ENCODE measurements at regions not wholly inside any gene's neighbourhood (a gene's known extent, or its start where the extent isn't known, plus 50 kb on each side); places are given as distances from the start of the nearest gene placed in this dataset.

- no peak overlapping the region for H3K27ac ChIP-seq (ENCODE audit: extremely low read length, insufficient read depth, low read length)
- POLR2A ChIA-PET = no interaction called here
- intact Hi-C loops (cut with micrococcal nuclease; ENCODE audit: unreplicated experiment) = no loop called here
Observed at GRCh38 chr5:75931175-75931574, 152.0 kb upstream of the SV2C start.

DNA sequence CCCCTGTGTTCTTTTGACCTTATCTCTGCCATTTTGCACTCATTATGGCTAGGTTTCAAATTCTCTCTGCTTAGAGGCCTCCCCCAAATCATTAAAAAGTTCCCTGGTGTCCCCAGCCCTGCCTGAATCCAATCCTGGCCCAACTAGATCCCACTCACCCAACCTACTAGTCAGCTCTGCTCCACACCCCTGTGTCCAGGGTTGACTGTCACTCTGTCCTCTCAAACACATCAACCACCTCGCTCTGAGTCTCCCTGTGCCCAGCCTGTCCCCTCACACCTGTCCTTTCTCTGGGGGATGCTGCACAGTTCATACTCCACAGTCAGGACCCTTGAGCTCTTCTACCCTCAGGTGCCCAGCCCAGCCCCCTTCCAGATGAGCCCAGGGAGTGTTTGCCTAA is 154.2 kb upstream of the SV2C start:
- Histone ChIP-seq H3K79me2 (ENCODE audit: insufficient read depth, low read length) (no peaks in the 10 kb centered on the region), H3K4me2 (ENCODE audit: low read depth, low read length) (no peak overlapping the region), H3K4me3 (replicated peaks in 1 of 3; ENCODE audit: insufficient read depth in 1 of 3, low read depth in 2 of 3, low read length in 3 of 3) (no peak overlapping the region), H3K27ac (ENCODE audit: extremely low read length, insufficient read depth, low read length) (no peak overlapping the region), H3K4me1 (ENCODE audit: insufficient read depth, low read length) (no peaks in the 10 kb centered on the region), H4K20me1 (ENCODE audit: insufficient read depth, low read length) (no peaks in the 10 kb centered on the region), H3K9ac (ENCODE audit: insufficient read depth, low read depth, low read length) (no peak overlapping the region), H3K36me3 (replicated peaks in 1 of 2; ENCODE audit: control insufficient read depth in 1 of 2, insufficient read depth in 2 of 2, low read length in 2 of 2) (no peaks in the 10 kb centered on the region), H2AFZ (ENCODE audit: low read length) (no peak overlapping the region), H3K9me3 (ENCODE audit: low read length) (no peaks in the 10 kb centered on the region), H3K27me3 (ENCODE audit: control insufficient read depth in 1 of 2, insufficient read depth in 2 of 2, low read length in 2 of 2) (0 out of 5 replicates have a peak, but pooled peaks cover 0 to 7% of the 10 kb centered on the region in 2 experiments)
- no peak for DNase-seq (ENCODE audit: low spot score)
- 0% methylated on average over 1 of the region's 1 CpG for WGBS (ENCODE audit: low lambda C conversion rate)
- TF ChIP-seq, protein P1, sequence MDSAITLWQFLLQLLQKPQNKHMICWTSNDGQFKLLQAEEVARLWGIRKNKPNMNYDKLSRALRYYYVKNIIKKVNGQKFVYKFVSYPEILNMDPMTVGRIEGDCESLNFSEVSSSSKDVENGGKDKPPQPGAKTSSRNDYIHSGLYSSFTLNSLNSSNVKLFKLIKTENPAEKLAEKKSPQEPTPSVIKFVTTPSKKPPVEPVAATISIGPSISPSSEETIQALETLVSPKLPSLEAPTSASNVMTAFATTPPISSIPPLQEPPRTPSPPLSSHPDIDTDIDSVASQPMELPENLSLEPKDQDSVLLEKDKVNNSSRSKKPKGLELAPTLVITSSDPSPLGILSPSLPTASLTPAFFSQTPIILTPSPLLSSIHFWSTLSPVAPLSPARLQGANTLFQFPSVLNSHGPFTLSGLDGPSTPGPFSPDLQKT (CRISPR knock-in tag; IDR thresholded peaks at IDR 0.05; ENCODE audit: borderline replicate concordance) = no peak
- TF ChIP-seq ZNF367 (CRISPR knock-in tag; IDR thresholded peaks at IDR 0.05; ENCODE audit: borderline replicate concordance) (no peak), ZUFSP (CRISPR knock-in tag; IDR thresholded peaks at IDR 0.05; ENCODE audit: borderline replicate concordance) (no peak), FOXK2 (IDR thresholded peaks at IDR 0.05) (no peak), ZFP36L2 (CRISPR knock-in tag; IDR thresholded peaks at IDR 0.05) (no peak)
- intact Hi-C loops (cut with micrococcal nuclease; ENCODE audit: unreplicated experiment) (no loop called here), in situ Hi-C loops (cut with HindIII; ENCODE audit: extremely low pct_ligation_motif_present, low pct_unique_long_range_greater_than_20kb) (no loop called here)
- FAIRE-seq = no peak
- ChIA-PET POLR2A (no interaction called here), CTCF (ENCODE audit: low intra/inter-chr PET ratio, low total read pairs) (no interaction called here)
- no peak for ATAC-seq
- no TSS peak for BruUV-seq (replicated peaks)

More at GRCh38 chr5:75931175-75931574, 152.0 kb upstream of the SV2C start:
- no peaks in the 10 kb centered on the region for H4K20me1 ChIP-seq (ENCODE audit: insufficient read depth, low read length)
- H3K27me3 ChIP-seq (ENCODE audit: control insufficient read depth in 1 of 2, insufficient read depth in 2 of 2, low read length in 2 of 2) = 0 out of 5 replicates have a peak, but pooled peaks cover 0 to 7% of the 10 kb centered on the region in 2 experiments
- no peaks in the 10 kb centered on the region for H3K4me1 ChIP-seq (ENCODE audit: insufficient read depth, low read length)
- H3K79me2 ChIP-seq (ENCODE audit: insufficient read depth, low read length) = no peaks in the 10 kb centered on the region
- BruUV-seq (replicated peaks) = no TSS peak
- CTCF ChIA-PET (ENCODE audit: low intra/inter-chr PET ratio, low total read pairs) = no interaction called here
- H3K9me3 ChIP-seq (ENCODE audit: low read length) = no peaks in the 10 kb centered on the region
- no peak overlapping the region for H3K4me2 ChIP-seq (ENCODE audit: low read depth, low read length)
- no peak overlapping the region for H3K9ac ChIP-seq (ENCODE audit: insufficient read depth, low read depth, low read length)
- no peak for ATAC-seq
- FAIRE-seq = no peak
- H3K4me3 ChIP-seq (replicated peaks in 1 of 3; ENCODE audit: insufficient read depth in 1 of 3, low read depth in 2 of 3, low read length in 3 of 3) = no peak overlapping the region
- DNase-seq (ENCODE audit: low spot score) = no peak
- H3K36me3 ChIP-seq (replicated peaks in 1 of 2; ENCODE audit: control insufficient read depth in 1 of 2, insufficient read depth in 2 of 2, low read length in 2 of 2) = no peaks in the 10 kb centered on the region
- in situ Hi-C loops (cut with HindIII; ENCODE audit: extremely low pct_ligation_motif_present, low pct_unique_long_range_greater_than_20kb) = no loop called here
- 2% methylated on average over 2 of the region's 2 CpGs for WGBS (ENCODE audit: low lambda C conversion rate)
- TF ChIP-seq GATAD1 (CRISPR knock-in tag; IDR thresholded peaks at IDR 0.05) = no peak
- TF ChIP-seq ZNF629 (CRISPR knock-in tag; conservative IDR thresholded peaks at IDR 0.05) = peak; percentile 52; the same call in 1 of the 2 replicates
- H2AFZ ChIP-seq (ENCODE audit: low read length) = no peak overlapping the region

Measured in HepG2 (cell line).